IMR-90 (cell line): ENCODE measurements at regions not wholly inside any gene's neighbourhood (a gene's known extent, or its start where the extent isn't known, plus 50 kb on each side); places are given as distances from the start of the nearest gene placed in this dataset.
"Not testable (repeated sequence)": the region's sequence is repeated elsewhere in the genome, so short reads cannot be mapped to it uniquely, and the experiment has no call there.

ENCODE experiments used
- ATAC-seq: fragments of 200-7000 bp; cut with Tn5 transposase; 2 replicates; pipeline ENCODE4 v1.9.1; 2020; ENCODE audit warnings: low read depth, mild to moderate bottlenecking, moderate library complexity
- BruUV-seq: library from RNA; stranded (reverse); fragments of 400-500 nt; replicated peaks from 2 replicates; lab custom pipeline; 2021; lab: Mats Ljungman, UMichigan
- CTCF ChIA-PET: fragments of 300-600 bp; formaldehyde crosslinking; extraction: SDS; loops from one replicate; lab custom pipeline; 2021; ENCODE audit warnings: antibody characterized with exemption; lab: Yijun Ruan, JAX
- POLR2A ChIA-PET: fragments of 300-600 bp; sonication (Branson Sonifier 250); formaldehyde crosslinking; loops from one replicate; lab custom pipeline; 2022; ENCODE audit warnings: antibody characterized with exemption; ENCODE audit not compliant: unreplicated experiment; lab: Charles Lee
- DNase-seq: peaks from one replicate; pipeline ENCODE4 v3.0.0; 2013
- H2AFZ ChIP-seq: replicated peaks from 2 replicates; pipeline ENCODE3; 2013; ENCODE audit warnings: low read length, mild to moderate bottlenecking; ENCODE audit not compliant: poor library complexity
- H2AK5ac ChIP-seq: 2 replicates; pipeline ENCODE4 v1.6.1; 2013; ENCODE audit warnings: low read depth, low read length, inconsistent platforms
- H2AK9ac ChIP-seq: replicated peaks from 2 replicates; pipeline ENCODE3; 2013; ENCODE audit warnings: mild to moderate bottlenecking, low read depth, low read length, moderate library complexity; ENCODE audit not compliant: poor library complexity
- H2BK120ac ChIP-seq: 2 replicates; pipeline ENCODE4 v1.6.1; 2013; ENCODE audit warnings: low read depth, low read length, inconsistent platforms
- H2BK15ac ChIP-seq: 3 replicates; pipeline ENCODE4 v1.6.1; 2013; ENCODE audit warnings: low read depth, low read length, inconsistent platforms
- H2BK20ac ChIP-seq: 2 replicates; pipeline ENCODE4 v1.6.1; 2013; ENCODE audit warnings: low read depth, mild to moderate bottlenecking, inconsistent platforms, low read length, moderate library complexity
- H2BK5ac ChIP-seq: 2 replicates; pipeline ENCODE4 v1.6.1; 2013; ENCODE audit warnings: mild to moderate bottlenecking, low read depth, low read length, inconsistent platforms; ENCODE audit not compliant: poor library complexity, severe bottlenecking
- H3K14ac ChIP-seq: replicated peaks from 2 replicates; pipeline ENCODE4 v1.6.1; 2013; ENCODE audit warnings: low read depth, low read length, inconsistent platforms
- H3K18ac ChIP-seq: 2 replicates; pipeline ENCODE4 v1.6.1; 2013; ENCODE audit warnings: low read depth, low read length, control low read depth
- H3K23ac ChIP-seq: 2 replicates; pipeline ENCODE4 v1.6.1; 2013; ENCODE audit warnings: low read depth, low read length, inconsistent platforms
- H3K27ac ChIP-seq: 2 replicates; pipeline ENCODE4 v1.5.1; 2013; ENCODE audit warnings: mild to moderate bottlenecking, control low read depth, low read length; ENCODE audit not compliant: insufficient read depth
- H3K27me3 ChIP-seq: 2 replicates; pipeline ENCODE4 v1.6.1; 2013; ENCODE audit warnings: low read length; ENCODE audit not compliant: control insufficient read depth, insufficient read depth
- H3K36me3 ChIP-seq: 2 replicates; pipeline ENCODE4 v1.6.1; 2013; ENCODE audit warnings: low read length, mixed read lengths; ENCODE audit not compliant: control insufficient read depth, insufficient read depth
- H3K4ac ChIP-seq: 2 replicates; pipeline ENCODE4 v1.6.1; 2013; ENCODE audit warnings: low read depth, low read length, inconsistent platforms
- H3K4me1 ChIP-seq: 2 replicates; pipeline ENCODE4 v1.6.1; 2013; ENCODE audit warnings: low read length, mixed read lengths; ENCODE audit not compliant: control insufficient read depth, insufficient read depth
- H3K4me2 ChIP-seq: 2 replicates; pipeline ENCODE4 v1.6.1; 2013; ENCODE audit warnings: low read depth, mild to moderate bottlenecking, control low read depth, low read length, moderate library complexity
- H3K4me3 ChIP-seq: 2 replicates; pipeline ENCODE4 v1.5.1; 2013; ENCODE audit warnings: low read depth, mild to moderate bottlenecking, control low read depth, low read length, moderate library complexity; ENCODE audit not compliant: insufficient read depth
- H3K56ac ChIP-seq: 2 replicates; pipeline ENCODE4 v1.6.1; 2013; ENCODE audit warnings: low read length, inconsistent platforms; ENCODE audit not compliant: insufficient read depth; ENCODE audit errors: extremely low read depth
- H3K79me1 ChIP-seq, 2 experiments: 2 replicates each; pipeline ENCODE4 v1.6.1; 2013; ENCODE audit warnings: low read length in 2 of 2, inconsistent platforms in 1 of 2, low read depth in 1 of 2
- H3K9ac ChIP-seq: 2 replicates; pipeline ENCODE4 v1.6.1; 2013; ENCODE audit warnings: low read depth, low read length, control low read depth
- H3K9me1 ChIP-seq: 2 replicates; pipeline ENCODE4 v1.6.1; 2013; ENCODE audit warnings: low read length, inconsistent platforms; ENCODE audit not compliant: insufficient read depth
- H3K9me3 ChIP-seq: 2 replicates; pipeline ENCODE4 v1.6.1; 2013; ENCODE audit warnings: low read length; ENCODE audit not compliant: control insufficient read depth, insufficient read depth
- H4K20me1 ChIP-seq: 2 replicates; pipeline ENCODE4 v1.6.1; 2013; ENCODE audit warnings: low read length, inconsistent platforms; ENCODE audit not compliant: insufficient read depth
- H4K5ac ChIP-seq: 2 replicates; pipeline ENCODE4 v1.6.1; 2013; ENCODE audit warnings: mild to moderate bottlenecking, low read depth, low read length, control low read depth
- H4K8ac ChIP-seq, 2 experiments: 2 replicates each; pipeline ENCODE4 v1.6.1; 2013; ENCODE audit warnings: low read depth in 2 of 2, low read length in 2 of 2, control low read depth in 1 of 2, inconsistent platforms in 1 of 2
- H4K91ac ChIP-seq: 2 replicates; pipeline ENCODE4 v1.6.1; 2013; ENCODE audit warnings: low read depth, low read length, inconsistent platforms; ENCODE audit not compliant: insufficient read depth
- WGBS, 2 experiments: methylation state at CpG; one replicate each; pipeline versions ENCODE4 v1.1.5 to v1.1.7; 2013; ENCODE audit warnings: missing lambda C conversion rate in 2 of 2; ENCODE audit not compliant: insufficient read length in 1 of 2; ENCODE audit errors: extremely low coverage in 2 of 2; 5-methylcytosine and 5-hydroxymethylcytosine counted together
- dilution Hi-C: fragments of 300-500 bp; cut with HindIII; formaldehyde crosslinking; loops from one replicate; pipeline ENCODE4 v1.14.3; 2018; ENCODE audit warnings: low sequenced_read_pairs; ENCODE audit not compliant: unreplicated experiment
- in situ Hi-C: fragments of 300-500 bp; cut with MboI; formaldehyde crosslinking; loops from 3 replicates; pipeline ENCODE4 v1.14.3; 2019; ENCODE audit warnings: low sequenced_read_pairs, inconsistent platforms, mixed read lengths
- intact Hi-C: fragments of 100-400 bp; cut with micrococcal nuclease; formaldehyde crosslinking; loops from 2 replicates; pipeline ENCODE4 v1.10.0; 2022

- H3K27me3 ChIP-seq, H3K23ac ChIP-seq, H2BK5ac ChIP-seq, H4K20me1 ChIP-seq, BruUV-seq, in situ Hi-C loops, H3K4ac ChIP-seq, POLR2A ChIA-PET, H3K36me3 ChIP-seq, H3K79me1 ChIP-seq, H3K9me3 ChIP-seq, H3K27ac ChIP-seq, intact Hi-C loops, H2BK15ac ChIP-seq, H2AK5ac ChIP-seq, CTCF ChIA-PET, H3K14ac ChIP-seq, ATAC-seq, H2AFZ ChIP-seq, dilution Hi-C loops, H2BK20ac ChIP-seq, H3K4me3 ChIP-seq, H3K56ac ChIP-seq, H4K5ac ChIP-seq, H3K4me1 ChIP-seq, H3K4me2 ChIP-seq, DNase-seq, H2AK9ac ChIP-seq, H2BK120ac ChIP-seq, H4K91ac ChIP-seq, H4K8ac ChIP-seq, H3K9ac ChIP-seq, H3K18ac ChIP-seq, H3K9me1 ChIP-seq: not testable (repeated sequence)
- WGBS, 2 experiments: no CpG with 5 or more reads among the region's 2 CpGs
Measured at GRCh38 chr21:10016991-10017390, 504.4 kb upstream of the TPTE start.

GRCh38 chr21:10017757-10018156 lies 503.6 kb upstream of the TPTE start:
- H2AFZ ChIP-seq, H2BK20ac ChIP-seq, CTCF ChIA-PET, BruUV-seq, H3K36me3 ChIP-seq, dilution Hi-C loops, H3K79me1 ChIP-seq, H4K20me1 ChIP-seq, H4K8ac ChIP-seq, H3K56ac ChIP-seq, H3K27ac ChIP-seq, H4K91ac ChIP-seq, DNase-seq, H3K4me2 ChIP-seq, H2AK9ac ChIP-seq, H2BK15ac ChIP-seq, H4K5ac ChIP-seq, H3K18ac ChIP-seq, H3K27me3 ChIP-seq, H3K4ac ChIP-seq, ATAC-seq, H2AK5ac ChIP-seq, H3K14ac ChIP-seq, H2BK5ac ChIP-seq, in situ Hi-C loops, H3K4me3 ChIP-seq, H3K23ac ChIP-seq, intact Hi-C loops, H3K9me3 ChIP-seq, H2BK120ac ChIP-seq, POLR2A ChIA-PET, H3K9me1 ChIP-seq, H3K4me1 ChIP-seq, H3K9ac ChIP-seq: not testable (repeated sequence)
- WGBS, 2 experiments: no CpG with 5 or more reads among the region's 4 CpGs
